ENCODE measurements at regions not wholly inside any gene's neighbourhood (a gene's known extent, or its start where the extent isn't known, plus 50 kb on each side); places are given as distances from the start of the nearest gene placed in this dataset.

DNA sequence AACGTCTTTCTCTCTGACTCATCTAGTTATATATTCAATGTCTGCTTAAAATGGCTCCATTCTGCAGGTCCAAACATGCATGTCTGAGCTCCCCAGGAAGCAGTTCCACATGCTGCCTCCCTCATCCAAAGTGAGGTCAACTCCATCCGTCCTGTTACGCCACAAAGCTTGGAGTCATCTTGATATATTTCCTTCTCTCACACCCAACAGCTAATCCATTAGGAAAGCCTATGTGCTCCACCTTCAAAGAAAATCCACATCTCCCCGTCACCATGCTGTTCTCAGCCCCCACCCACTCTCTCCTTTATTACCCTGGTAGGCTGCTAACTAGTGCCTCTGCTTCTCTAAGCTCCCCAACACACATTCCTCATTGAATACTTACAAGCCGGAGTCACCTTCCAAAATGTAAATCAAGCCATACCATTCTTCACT is 130.2 kb upstream of the SYNDIG1 start:
- DNase-seq (ENCODE audit: low read depth in 3 of 3, low spot score in 1 of 3): no peak

DNA sequence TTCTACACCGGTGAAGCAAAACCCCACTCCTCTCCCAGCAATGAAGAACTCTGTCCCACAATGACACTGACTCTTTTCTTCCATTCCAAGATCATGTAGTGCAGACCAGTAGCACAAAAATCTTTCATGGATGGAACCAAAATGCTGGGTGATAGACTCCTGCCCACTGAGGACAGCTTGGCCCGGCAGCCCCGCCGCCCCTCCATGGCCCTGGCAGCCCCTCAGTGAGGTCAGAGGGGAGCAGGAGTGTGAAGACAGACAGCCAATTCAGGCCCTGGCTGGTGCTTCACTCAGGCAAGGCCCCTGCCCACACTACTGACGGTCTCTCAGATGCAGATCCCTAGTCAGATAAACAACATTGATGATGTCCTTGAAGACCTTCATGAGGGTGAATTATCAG is 131.9 kb upstream of the SYNDIG1 start:
- DNase-seq (ENCODE audit: low read depth in 3 of 3, low spot score in 1 of 3): no peak

DNA sequence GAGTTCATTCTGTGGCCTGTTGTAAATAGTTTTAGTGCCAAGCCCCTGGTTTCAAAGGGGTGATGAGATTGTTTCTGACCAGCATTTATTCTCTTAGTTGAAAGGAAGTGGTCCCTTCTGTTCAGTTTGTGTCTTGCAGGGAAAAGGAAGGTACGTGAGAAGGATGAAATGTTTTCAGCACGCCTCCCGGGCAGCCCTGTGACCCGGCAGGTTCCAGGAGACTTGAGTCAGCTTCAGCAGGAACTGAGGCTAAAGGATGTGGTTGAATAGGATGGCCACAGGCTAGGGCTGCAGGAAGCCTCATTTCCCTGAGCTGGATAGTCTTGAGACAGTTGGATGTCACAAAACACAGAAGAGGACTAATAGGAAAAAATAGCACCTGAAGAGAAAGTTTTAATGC is 132.4 kb upstream of the SYNDIG1 start:
- no peak for DNase-seq (ENCODE audit: low read depth in 3 of 3, low spot score in 1 of 3)

DNA sequence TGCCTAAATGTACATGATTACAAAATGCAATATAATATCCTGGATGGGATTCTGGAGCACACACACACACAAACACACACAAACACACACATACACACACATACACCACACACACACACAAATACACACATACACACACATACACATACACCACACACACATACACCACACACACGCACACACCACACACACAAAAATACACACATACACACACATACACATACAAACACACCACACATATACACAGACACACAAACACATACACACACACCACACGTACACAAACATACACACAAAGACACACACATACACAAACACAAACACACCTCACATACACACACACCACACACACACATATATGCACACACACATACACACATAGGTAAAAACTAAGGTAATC is 134.6 kb upstream of the SYNDIG1 start:
- no peak for DNase-seq (ENCODE audit: low read depth in 3 of 3, low spot score in 1 of 3)

DNA sequence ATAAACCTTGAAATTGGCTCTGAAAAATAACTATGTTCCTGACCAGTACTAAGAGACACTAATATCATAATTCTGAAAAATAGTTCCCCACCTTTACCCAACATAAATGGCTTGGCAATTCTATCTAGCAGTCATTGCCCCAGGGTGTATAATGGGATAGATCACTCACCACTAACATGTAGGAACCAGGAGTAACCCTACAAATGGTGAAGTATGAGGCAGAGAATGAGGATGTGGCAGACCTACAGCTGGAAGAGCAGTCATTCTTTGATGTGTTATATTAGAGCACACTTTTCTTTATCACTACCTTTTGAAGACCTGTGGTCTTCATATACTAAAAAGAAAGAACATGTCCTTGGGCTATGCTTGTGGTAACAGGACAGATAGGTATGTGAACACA is 136.5 kb upstream of the SYNDIG1 start:
- no peak for DNase-seq (ENCODE audit: low read depth in 3 of 3, low spot score in 1 of 3)

DNA sequence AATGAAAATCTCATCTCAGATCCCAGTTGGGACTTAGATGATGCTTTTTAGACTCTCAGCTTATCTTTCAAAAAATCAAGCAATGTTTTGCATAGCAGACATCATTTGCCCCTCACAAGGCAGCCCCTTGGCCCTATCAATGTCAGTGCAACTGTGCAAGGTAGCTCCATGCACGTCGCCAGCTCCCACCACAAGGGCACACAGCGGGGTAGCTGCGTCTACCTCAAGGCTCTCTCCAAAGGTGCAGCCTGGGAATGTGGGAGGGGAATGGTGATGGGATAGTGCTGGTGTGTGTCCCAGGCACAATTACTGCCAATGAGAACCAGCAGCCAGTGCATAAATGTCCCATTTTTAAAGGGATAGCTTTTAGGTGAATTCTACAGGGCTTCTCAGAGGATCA is 137.5 kb upstream of the SYNDIG1 start:
- DNase-seq (ENCODE audit: low read depth in 3 of 3, low spot score in 1 of 3): no peak

DNA sequence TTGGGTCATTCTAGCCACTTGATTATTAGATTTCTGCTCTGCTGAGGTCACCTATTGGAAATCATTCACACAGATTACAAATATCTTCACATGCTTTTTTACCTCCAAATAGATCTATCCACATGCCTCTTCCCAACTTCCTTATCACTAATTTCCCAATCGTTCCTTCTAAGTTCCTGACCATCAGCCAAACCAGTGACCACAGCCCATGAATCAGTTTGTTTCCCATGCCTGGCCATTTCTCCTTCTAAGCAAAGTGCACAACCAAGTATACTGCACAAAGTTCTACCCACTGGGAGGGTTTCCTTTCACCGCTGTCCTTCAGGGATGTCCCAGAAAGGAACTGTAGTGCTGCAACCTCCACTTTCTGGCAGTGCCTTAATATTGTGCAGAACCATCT is 140.5 kb upstream of the SYNDIG1 start:
- no peak for DNase-seq (ENCODE audit: low read depth in 3 of 3, low spot score in 1 of 3)

DNA sequence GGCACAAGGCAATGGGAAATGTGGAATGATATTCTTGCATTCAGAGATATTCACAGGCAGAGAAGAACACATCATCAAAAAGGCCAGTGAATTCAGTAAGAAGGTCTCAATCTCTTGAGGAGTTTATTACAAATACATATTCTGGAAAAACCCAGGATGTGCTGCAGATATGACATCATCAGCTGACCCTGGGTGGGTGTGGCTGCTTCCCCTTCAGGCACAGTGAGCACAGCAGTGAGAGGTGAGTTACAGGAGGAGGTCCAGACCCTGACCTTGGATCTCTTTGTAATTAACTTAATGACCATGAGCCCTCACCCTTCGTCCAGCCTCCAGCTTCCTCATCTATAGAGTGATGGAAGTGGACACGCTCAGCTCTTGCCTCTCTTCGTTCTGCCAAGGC is 147.5 kb upstream of the SYNDIG1 start:
- no peak for DNase-seq (ENCODE audit: low read depth in 3 of 3, low spot score in 1 of 3)

DNA sequence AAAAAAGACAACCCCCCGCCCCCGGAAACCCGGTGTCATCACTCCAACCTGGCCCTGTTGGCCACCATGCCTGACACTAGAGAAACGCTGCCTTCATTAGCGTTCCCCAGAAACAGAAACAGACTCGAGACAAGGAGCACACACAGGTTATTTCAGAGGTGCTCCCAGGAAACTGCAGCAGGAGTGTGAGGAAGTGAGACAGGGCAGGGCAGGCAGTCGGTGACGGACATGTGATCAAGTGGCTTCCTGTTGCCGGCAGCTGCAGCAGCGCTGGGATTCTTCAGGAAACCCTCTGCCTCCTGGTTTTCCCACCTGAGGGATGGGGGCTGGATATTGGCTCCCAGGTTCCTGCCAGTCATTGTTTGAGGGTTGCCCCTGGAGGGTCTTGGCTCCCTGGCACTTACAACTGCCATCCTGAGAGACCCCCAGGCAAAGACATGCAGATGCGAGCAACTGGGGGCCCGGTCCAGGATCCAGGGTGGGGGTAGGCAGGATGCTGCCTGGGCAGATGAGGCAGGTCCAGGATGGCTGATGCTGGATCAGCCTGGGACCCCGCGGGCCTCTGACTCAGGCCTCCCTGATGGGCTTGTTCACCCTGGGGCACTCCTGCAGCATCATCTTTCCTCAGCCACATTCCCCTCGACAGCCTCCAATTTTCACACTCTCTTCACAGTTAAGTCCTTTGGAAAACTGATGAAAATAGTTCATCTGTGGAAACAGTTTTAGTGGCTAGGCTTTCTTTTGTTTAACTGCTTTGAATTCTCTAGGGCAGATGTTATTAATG is 150.7 kb upstream of the SYNDIG1 start:
- no peak for DNase-seq (ENCODE audit: low read depth in 3 of 3, low spot score in 1 of 3)

DNA sequence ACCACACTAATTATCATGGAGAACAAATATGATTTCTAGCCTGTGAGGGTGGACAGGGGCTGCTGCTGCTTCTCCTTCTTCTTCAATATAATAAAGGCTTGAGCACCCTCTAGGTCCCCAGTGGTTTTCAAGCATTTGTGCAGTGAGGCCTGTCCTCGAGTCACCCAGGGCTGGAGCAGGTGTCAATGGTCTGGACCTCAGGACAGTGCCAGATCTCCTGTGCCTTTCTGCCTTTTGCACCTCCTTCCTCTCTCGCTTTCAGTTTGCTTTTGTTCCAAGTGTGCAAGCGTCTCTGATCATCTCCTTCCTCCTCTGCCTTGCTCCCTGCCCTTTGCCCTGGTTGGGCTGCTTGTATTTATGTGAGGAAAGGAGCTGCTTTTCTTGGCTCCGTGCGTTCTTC is 152.2 kb upstream of the SYNDIG1 start:
- DNase-seq (ENCODE audit: low read depth in 3 of 3, low spot score in 1 of 3): no peak

DNA sequence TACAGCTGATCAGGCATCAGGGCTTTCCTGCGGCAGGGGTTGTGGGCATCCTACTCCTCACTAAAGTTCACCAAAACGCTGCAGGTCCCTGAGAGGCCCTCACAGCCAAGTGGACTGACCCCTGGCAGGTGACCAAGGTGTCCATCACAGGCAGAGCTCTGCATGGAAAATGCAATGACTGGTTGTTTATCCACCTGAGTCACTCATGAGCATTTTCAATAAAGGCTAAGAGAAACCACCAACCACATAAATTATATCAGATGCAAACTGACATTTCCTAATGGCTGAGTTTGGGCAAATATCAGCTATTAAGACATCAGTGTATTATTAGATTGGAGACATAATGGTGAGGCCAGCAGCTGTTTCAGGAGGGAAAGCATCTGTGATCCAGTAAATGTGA is 152.7 kb upstream of the SYNDIG1 start:
- no peak for DNase-seq (ENCODE audit: low read depth in 3 of 3, low spot score in 1 of 3)

DNA sequence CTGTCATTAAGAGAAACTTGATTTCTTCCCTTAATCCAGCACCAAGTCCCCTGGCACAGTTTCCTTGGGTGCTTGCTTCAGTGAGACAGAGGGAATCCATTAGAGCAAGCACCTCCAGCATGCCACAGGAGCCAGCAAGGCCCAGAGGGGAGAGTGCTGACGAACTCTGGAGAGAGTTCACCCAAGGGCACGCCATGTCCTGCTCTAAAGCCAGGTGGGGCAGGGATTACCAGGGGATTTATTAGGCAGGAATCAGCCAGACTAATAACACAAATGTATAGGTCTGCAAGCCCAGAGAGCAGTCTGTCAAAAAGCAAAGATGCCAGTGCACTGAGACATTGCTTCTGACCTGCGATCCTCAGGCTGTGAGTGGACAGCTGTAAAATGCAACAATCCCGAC is 155.4 kb upstream of the SYNDIG1 start:
- DNase-seq (ENCODE audit: low read depth in 3 of 3, low spot score in 1 of 3): no peak

DNA sequence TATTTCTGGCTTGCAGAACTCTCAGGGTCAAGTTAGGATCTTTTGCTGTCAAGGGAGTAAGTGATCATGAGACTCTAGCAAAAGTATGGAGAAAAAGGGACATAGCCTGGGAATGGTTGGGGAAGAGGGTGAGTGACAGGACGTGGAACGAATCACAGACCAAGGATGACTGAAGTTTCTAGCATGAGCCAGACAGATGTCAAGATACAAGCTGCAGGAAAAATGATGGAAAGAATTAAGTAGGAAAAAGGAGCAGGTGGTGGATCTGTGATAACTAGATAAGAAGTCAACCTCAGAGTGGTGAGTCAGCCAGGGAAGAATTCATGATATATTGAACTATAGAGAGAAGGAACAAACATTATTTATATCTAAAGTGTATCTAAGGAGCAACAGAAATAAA is 159.8 kb upstream of the SYNDIG1 start:
- no peak for DNase-seq (ENCODE audit: low read depth in 3 of 3, low spot score in 1 of 3)

DNA sequence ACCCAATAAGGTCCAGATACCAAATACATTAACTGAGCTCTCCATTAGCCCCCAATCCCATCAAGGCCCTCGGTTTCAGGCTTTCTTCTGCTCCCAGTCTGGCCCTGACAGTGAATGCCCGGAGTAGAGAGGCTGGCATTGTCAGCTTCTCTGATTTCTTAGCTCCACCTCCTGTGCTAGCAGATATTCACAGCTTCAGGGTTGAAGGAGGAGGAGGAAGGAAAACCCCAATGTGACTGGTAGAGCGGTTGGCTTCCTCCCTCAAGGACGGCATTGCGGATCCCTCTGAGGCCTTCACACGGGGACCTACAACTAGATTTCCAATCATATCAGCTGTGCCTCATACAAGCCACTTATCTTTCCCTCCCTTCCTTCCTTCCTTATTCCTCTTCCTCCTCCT is 164.1 kb upstream of the SYNDIG1 start:
- DNase-seq (ENCODE audit: low read depth in 3 of 3, low spot score in 1 of 3): no peak

DNA sequence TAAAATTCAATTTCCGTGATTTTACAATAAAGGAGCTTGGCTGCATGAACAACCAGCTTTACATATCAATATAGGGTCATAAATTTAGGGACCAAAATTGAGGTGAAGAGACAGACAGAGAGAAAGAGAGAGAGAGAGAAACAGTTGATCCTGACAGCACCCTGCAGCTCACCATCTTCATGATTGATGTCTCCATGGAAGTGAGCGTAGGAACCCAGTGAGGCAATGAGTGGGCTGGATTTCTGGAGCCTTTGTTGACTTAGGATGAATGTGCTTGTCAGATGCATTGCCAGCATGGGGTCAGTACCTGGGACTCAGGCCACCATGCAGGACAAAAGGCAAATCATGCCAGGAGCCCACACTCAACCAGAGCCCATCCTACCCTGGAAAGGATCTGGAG is 165.1 kb upstream of the SYNDIG1 start:
- DNase-seq (ENCODE audit: low read depth in 3 of 3, low spot score in 1 of 3): no peak

DNA sequence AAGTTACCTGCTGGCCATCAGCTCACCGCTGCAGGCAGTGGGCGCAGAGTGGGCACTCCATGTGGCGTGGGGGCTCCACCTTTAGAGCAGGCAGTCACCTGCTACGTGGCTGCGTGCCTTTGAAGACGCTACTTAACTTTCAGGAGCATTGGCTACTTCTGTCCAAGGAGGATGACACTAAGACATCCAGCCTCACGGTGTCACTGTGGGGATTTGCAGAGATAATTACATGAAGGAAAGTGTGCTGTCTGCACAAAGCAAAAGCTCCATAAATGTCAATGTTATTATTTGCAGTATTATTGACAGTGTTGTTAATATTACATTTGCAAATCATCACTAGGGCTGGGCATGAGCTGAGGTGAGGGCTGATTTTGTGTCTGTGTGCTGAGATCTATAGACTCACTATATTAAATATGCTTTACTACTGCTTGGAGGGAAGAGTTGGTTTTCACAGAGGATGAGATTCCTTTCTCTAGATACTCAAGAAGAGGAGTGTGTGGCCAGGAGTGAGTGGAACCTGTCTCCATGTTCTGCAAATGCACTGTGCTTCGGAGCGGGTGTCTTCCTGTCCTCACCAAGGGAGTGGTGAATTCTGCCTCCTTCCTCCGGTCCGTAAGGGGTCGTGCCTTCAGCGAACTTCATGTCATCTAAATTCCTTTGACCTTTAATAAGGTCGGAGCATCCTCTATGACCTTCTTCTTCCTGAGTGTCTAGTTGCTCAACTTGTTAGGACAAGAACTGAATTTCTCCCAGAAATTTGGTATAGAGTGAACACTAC is 165.8 kb upstream of the SYNDIG1 start:
- DNase-seq (ENCODE audit: low read depth in 3 of 3, low spot score in 1 of 3): no peak

DNA sequence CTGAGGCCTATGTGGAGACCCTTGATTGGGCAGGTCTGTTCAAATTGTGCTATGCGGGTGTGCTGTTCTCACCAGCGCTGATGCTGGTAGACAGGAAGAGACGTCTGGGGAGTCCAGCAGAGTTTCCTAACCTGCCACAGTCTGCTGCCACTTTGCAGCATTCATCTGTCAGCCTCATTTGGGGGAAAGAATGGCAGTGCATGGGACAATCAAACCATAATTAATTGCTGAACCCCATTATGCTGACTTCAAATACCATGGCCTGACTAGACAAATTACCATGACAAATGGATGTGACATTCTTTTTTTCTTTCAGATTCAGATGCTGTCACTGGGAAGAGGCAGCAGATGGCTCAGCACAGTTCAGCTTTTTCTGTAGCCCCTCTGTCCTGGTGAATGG is 171.4 kb upstream of the SYNDIG1 start:
- no peak for DNase-seq (ENCODE audit: low read depth in 3 of 3, low spot score in 1 of 3)

DNA sequence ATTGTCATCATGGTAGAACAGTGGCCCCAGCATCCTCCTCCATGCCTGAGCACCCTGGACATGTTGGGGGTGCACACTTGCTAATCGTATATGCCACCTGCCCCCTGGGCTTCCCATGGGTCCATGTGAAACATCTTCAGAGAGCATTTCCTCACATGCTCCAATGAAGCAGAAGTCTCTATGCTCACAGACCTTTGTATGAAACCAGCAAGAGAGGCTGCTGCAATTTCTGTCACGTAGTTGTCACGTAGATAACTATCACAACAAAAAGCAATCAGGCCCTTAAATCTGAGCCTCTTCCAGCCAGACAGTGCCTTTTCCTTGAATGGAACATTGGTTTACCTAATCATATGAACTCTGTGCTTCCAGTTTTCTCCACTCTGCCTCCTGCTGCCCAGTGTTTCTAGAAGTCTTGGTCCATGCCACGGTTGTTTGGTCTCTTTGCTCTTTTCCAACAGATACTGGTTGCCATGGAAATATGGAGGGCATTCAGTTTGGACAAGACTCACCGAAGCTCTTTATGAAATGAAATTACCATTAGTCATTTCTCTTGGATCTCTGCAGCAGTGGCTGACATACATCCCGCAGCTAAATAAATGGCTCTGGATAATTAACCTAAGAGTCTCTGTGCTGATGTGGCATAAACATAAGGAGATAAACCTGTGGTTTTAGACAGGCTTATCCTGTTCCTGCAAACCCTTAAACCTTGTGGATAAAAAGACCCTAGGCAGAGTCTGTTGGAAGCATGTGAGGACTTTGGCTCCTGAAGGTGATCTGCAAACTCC is 172.8 kb upstream of the SYNDIG1 start:
- no peak for DNase-seq (ENCODE audit: low read depth in 3 of 3, low spot score in 1 of 3)

DNA sequence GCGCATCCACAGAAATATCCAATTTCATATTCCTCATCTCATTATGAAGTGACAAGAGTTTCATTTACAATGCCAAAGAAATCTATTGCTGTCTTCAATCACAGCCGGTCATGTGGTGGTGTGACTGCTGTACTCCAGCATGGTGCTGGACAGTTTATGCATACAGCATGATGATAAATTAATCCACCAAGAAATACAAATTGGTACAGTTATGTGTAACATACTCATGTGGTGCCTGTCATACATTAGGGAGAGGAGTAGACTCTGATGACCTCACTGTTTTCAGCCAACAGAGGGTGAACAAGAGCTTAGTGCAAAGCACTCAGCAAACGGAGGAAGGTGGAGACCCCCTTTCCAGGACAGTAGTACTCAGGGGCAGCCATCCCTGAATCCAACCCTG is 178.4 kb upstream of the SYNDIG1 start:
- no peak for DNase-seq (ENCODE audit: low read depth in 3 of 3, low spot score in 1 of 3)

DNA sequence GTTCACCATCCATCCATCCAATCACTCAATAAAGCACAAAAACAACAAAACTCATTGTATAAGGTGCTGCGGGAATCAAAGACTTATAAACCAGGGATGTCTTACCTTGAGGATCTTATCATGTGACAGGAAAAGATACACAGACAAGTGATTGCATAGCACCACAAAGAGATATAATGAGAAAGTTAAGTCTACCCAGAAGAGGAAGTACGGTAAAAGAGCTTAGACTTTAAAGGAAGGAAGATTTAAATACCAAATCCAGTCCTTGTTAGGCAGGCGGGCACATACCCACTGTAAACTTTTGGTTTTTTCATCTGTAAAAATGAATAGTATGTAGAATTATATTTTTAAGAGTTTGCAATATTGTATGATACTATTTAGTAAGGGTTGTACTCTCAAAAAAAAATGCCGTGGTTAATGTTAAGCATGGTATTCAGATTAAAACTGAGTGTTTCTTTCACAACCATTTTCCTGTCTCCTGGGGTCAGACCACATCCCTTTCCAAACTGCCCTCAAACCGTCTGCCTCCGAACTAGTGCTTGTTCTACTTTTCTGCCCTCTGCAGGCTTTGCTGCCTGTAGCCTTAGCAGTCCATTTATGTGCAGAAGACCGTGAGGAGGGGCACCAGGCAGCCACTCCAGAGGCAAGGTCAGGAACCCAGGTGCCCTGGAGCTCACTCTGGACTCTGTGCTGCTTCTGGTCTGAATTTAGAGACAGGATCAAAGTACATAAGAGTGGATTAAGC is 179.5 kb upstream of the SYNDIG1 start:
- no peak for DNase-seq (ENCODE audit: low read depth in 3 of 3, low spot score in 1 of 3)

DNA sequence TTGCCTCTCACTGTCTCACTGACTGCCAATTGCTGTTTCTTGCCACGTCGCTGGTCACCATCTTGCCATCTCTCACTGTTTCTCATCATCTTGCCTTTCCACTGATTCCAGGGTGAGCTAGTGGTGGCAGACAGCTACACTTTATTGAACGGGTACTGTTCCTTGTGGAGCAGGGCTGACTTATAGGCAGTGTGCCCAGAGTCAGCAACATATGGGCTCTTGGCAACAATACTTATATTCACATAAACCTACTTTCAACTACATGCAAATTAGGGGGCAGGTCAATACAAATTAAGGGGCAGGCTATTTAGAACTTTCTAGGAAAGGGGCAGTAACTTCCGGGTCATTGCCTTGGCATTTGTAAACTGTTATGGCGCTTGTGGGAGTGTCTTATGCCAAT is 186.2 kb upstream of the SYNDIG1 start:
- no peak for DNase-seq (ENCODE audit: low read depth in 3 of 3, low spot score in 1 of 3)
